ENCODE measurements at regions not wholly inside any gene's neighbourhood (a gene's known extent, or its start where the extent isn't known, plus 50 kb on each side); places are given as distances from the start of the nearest gene placed in this dataset.

GRCh38 chr14:44271006-44271405 lies 236.1 kb downstream of the FSCB start:
- no peak overlapping the region for H3K27ac Mint-ChIP-seq
- H3K9me3 Mint-ChIP-seq = peaks cover 10 to 14% of the 10 kb centered on the region in 2 donors
- H3K36me3 Mint-ChIP-seq = no peaks in the 10 kb centered on the region
- ATAC-seq (no peak), DNase-seq (ENCODE audit: low spot score in 2 of 2) (no peak)

GRCh38 chr14:44265246-44265645 lies 241.8 kb downstream of the FSCB start:
- no peak overlapping the region for H3K27ac Mint-ChIP-seq
- DNase-seq (ENCODE audit: low spot score in 2 of 2) = no peak
- H3K9me3 Mint-ChIP-seq = peaks cover 36 to 40% of the 10 kb centered on the region in 2 donors
- no peaks in the 10 kb centered on the region for H3K36me3 Mint-ChIP-seq
- no peak for ATAC-seq

- no peak for ATAC-seq
- Mint-ChIP-seq H3K36me3 (no peaks in the 10 kb centered on the region), H3K27ac (no peak overlapping the region), H3K9me3 (peaks cover 14 to 18% of the 10 kb centered on the region in 2 donors)
- DNase-seq (ENCODE audit: low spot score in 2 of 2) = no peak
Observed at GRCh38 chr14:44215660-44216059, 291.4 kb downstream of the FSCB start.

GRCh38 chr14:44211718-44212117 lies 295.4 kb downstream of the FSCB start:
- ATAC-seq (no peak), DNase-seq (ENCODE audit: low spot score in 2 of 2) (no peak)
- H3K9me3 Mint-ChIP-seq = peaks cover 8 to 11% of the 10 kb centered on the region in 2 donors
- H3K36me3 Mint-ChIP-seq = no peaks in the 10 kb centered on the region
- no peak overlapping the region for H3K27ac Mint-ChIP-seq

GRCh38 chr14:44204061-44204835 lies 302.8 kb downstream of the FSCB start:
- no peak for ATAC-seq
- H3K36me3 Mint-ChIP-seq = no peaks in the 10 kb centered on the region
- H3K27ac Mint-ChIP-seq = no peak overlapping the region
- H3K9me3 Mint-ChIP-seq = peaks cover 0 to 4% of the 10 kb centered on the region in 2 donors
- no peak for DNase-seq (ENCODE audit: low spot score in 2 of 2)

- Mint-ChIP-seq H3K9me3 (peaks cover 25 to 28% of the 10 kb centered on the region in 2 donors), H3K36me3 (peaks cover 5% of the 10 kb centered on the region in 2 donors), H3K27ac (no peak overlapping the region)
- DNase-seq (ENCODE audit: low spot score in 2 of 2) = no peak
- no peak for ATAC-seq
Observed at GRCh38 chr14:44180975-44181374, 326.1 kb downstream of the FSCB start.

- no peak overlapping the region for H3K27ac Mint-ChIP-seq
- H3K9me3 Mint-ChIP-seq = peaks cover 17 to 25% of the 10 kb centered on the region in 2 donors
- DNase-seq (ENCODE audit: low spot score in 2 of 2) = no peak
- no peaks in the 10 kb centered on the region for H3K36me3 Mint-ChIP-seq
- no peak for ATAC-seq
Observed at GRCh38 chr14:44170556-44170955, 336.5 kb downstream of the FSCB start.

GRCh38 chr14:44170101-44170500 lies 337.0 kb downstream of the FSCB start:
- no peaks in the 10 kb centered on the region for H3K36me3 Mint-ChIP-seq
- no peak overlapping the region for H3K27ac Mint-ChIP-seq
- ATAC-seq (no peak), DNase-seq (ENCODE audit: low spot score in 2 of 2) (no peak)
- peaks cover 14 to 22% of the 10 kb centered on the region in 2 donors for H3K9me3 Mint-ChIP-seq

GRCh38 chr14:44168566-44168965 lies 338.5 kb downstream of the FSCB start:
- H3K36me3 Mint-ChIP-seq = no peaks in the 10 kb centered on the region

GRCh38 chr14:44166611-44167010 lies 340.5 kb downstream of the FSCB start:
- no peak for DNase-seq (ENCODE audit: low spot score in 2 of 2)
- ATAC-seq = no peak

More at GRCh38 chr14:44168566-44168965, 338.5 kb downstream of the FSCB start:
- no peak for ATAC-seq
- H3K27ac Mint-ChIP-seq = no peak overlapping the region
- no peak for DNase-seq (ENCODE audit: low spot score in 2 of 2)
- peaks cover 4 to 14% of the 10 kb centered on the region in 2 donors for H3K9me3 Mint-ChIP-seq

GRCh38 chr14:44165936-44166335 lies 341.1 kb downstream of the FSCB start:
- Mint-ChIP-seq H3K9me3 (peaks cover 8 to 14% of the 10 kb centered on the region in 2 donors), H3K36me3 (no peaks in the 10 kb centered on the region), H3K27ac (no peak overlapping the region)
- DNase-seq (ENCODE audit: low spot score in 2 of 2) (no peak), ATAC-seq (no peak)

More at GRCh38 chr14:44166611-44167010, 340.5 kb downstream of the FSCB start:
- Mint-ChIP-seq H3K9me3 (peaks cover 4 to 14% of the 10 kb centered on the region in 2 donors), H3K27ac (no peak overlapping the region), H3K36me3 (no peaks in the 10 kb centered on the region)

GRCh38 chr14:44165286-44165685 lies 341.8 kb downstream of the FSCB start:
- Mint-ChIP-seq H3K9me3 (peaks cover 8 to 14% of the 10 kb centered on the region in 2 donors), H3K36me3 (no peaks in the 10 kb centered on the region), H3K27ac (no peak overlapping the region)
- no peak for DNase-seq (ENCODE audit: low spot score in 2 of 2)
- no peak for ATAC-seq

GRCh38 chr14:44163946-44164345 lies 343.1 kb downstream of the FSCB start:
- DNase-seq (ENCODE audit: low spot score in 2 of 2) = no peak
- Mint-ChIP-seq H3K9me3 (peaks cover 8 to 14% of the 10 kb centered on the region in 2 donors), H3K36me3 (no peaks in the 10 kb centered on the region), H3K27ac (no peak overlapping the region)
- no peak for ATAC-seq

GRCh38 chr14:44162197-44162596 lies 344.9 kb downstream of the FSCB start:
- H3K9me3 Mint-ChIP-seq = peaks cover 10 to 12% of the 10 kb centered on the region in 2 donors
- DNase-seq (ENCODE audit: low spot score in 2 of 2) (no peak), ATAC-seq (no peak)
- H3K27ac Mint-ChIP-seq = no peak overlapping the region
- no peaks in the 10 kb centered on the region for H3K36me3 Mint-ChIP-seq

- DNase-seq (ENCODE audit: low spot score in 2 of 2) = no peak
Observed at GRCh38 chr14:44154874-44155273, 352.2 kb downstream of the FSCB start.

GRCh38 chr14:44154446-44154845 lies 352.6 kb downstream of the FSCB start:
- ATAC-seq = no peak
- H3K27ac Mint-ChIP-seq = no peak overlapping the region
- DNase-seq (ENCODE audit: low spot score in 2 of 2) = no peak
- peaks cover 18 to 27% of the 10 kb centered on the region in 2 donors for H3K9me3 Mint-ChIP-seq
- peaks cover 0 to 11% of the 10 kb centered on the region in 2 donors for H3K36me3 Mint-ChIP-seq

More at GRCh38 chr14:44154874-44155273, 352.2 kb downstream of the FSCB start:
- Mint-ChIP-seq H3K36me3 (peaks cover 0 to 11% of the 10 kb centered on the region in 2 donors), H3K9me3 (peaks cover 18 to 27% of the 10 kb centered on the region in 2 donors), H3K27ac (no peak overlapping the region)
- ATAC-seq = no peak

- DNase-seq (ENCODE audit: low spot score in 2 of 2) (no peak), ATAC-seq (no peak)
- peaks cover 7 to 13% of the 10 kb centered on the region in 2 donors for H3K9me3 Mint-ChIP-seq
- H3K36me3 Mint-ChIP-seq = peaks cover 0 to 11% of the 10 kb centered on the region in 2 donors
- no peak overlapping the region for H3K27ac Mint-ChIP-seq
Observed at GRCh38 chr14:44151130-44151820, 355.8 kb downstream of the FSCB start.
